Fibroblast of mammary gland (primary cell): ENCODE measurements at regions not wholly inside any gene's neighbourhood (a gene's known extent, or its start where the extent isn't known, plus 50 kb on each side); places are given as distances from the start of the nearest gene placed in this dataset.

Experiments
- DNase-seq: peaks from one replicate; pipeline ENCODE4 v3.0.0-alpha.2; 2010; ENCODE audit warnings: low read depth
- H3K4me3 ChIP-seq: 2 replicates; pipeline ENCODE4 v1.5.1; 2011; ENCODE audit warnings: low read depth, mild to moderate bottlenecking, low read length, moderate library complexity; ENCODE audit not compliant: control insufficient read depth
- CTCF ChIP-seq: conservative IDR thresholded peaks from 2 replicates; pipeline ENCODE4 v1.5.1; 2011; ENCODE audit warnings: low read depth, low read length, inconsistent platforms; ENCODE audit not compliant: control insufficient read depth, insufficient read depth

DNA sequence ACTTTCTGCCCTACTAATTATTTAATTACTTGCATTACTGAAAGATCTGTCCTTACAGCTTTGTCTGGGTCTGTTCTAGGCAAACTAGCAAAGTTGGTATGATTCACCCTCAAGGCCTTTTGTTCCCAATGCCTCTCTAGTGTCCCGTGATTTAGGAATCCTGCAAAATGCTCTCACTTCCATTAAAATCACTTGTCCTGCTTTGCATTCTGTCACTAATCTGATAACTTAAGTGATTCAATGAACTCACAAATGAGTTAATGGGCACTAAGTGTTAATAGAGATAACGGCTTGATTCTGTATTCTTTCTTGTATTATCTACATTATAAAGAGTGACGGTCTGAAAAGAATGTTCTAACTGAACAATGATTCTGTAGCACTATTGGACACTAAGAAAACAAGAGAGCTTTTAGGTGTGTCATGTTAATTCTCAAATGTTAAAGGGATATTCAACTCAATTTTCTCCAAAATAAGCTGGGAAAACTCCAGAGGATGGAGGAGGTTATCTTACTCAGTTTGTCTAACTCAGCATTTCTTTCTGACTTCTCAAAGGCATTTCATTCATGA is 697.3 kb downstream of the CETN3 start:
- TF ChIP-seq CTCF, result no peak
- H3K4me3 ChIP-seq, result no peak overlapping the region
- DNase-seq, result no peak

- no peak for TF ChIP-seq CTCF
- no peak for DNase-seq
These were observed 698.0 kb downstream of the CETN3 start for GRCh38 chr5:89711526-89711925.

DNA sequence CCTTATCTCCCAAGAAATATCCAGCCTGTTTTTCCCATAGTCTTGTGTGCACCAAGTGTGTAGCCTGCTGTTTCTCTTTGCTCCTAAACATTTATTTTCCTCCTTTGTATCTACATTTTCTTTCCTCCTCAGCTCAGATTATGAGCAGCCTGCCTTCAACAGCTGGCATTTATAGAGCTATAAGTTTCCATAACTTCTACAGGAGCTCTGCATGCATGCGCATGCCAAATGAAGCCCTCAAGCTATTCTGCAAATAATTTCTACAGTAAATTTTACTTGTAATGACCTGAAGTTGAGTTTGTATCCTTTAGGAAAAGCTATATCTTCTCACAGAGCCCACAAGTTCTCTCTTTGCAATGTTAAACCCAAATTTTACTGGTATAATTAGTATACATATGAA is 699.5 kb downstream of the CETN3 start:
- DNase-seq, result no peak
- no peak for TF ChIP-seq CTCF
- no peak overlapping the region for H3K4me3 ChIP-seq

More at GRCh38 chr5:89711526-89711925, 698.0 kb downstream of the CETN3 start:
- H3K4me3 ChIP-seq, result no peak overlapping the region

DNA sequence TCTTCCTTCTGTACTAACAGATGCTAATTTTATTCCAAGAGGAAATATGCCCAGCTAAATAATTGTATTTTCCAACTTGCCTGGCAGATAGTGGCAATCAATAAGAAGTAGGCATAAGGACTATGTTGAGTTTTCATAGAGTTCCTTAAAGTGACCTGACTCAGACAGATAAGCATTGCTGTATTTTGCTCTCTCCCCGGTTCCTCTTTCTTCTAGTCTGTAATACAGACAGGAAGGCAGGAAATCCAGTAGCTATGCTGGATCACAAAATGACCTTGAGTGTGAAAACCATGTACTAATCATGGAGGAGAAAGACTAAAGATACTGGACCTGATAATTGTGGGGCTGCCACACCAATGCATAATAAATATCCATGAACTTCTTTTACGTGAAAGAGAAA is 701.7 kb downstream of the CETN3 start:
- TF ChIP-seq CTCF, result no peak
- no peak overlapping the region for H3K4me3 ChIP-seq
- DNase-seq, result no peak

GRCh38 chr5:89706731-89707130 is 702.8 kb downstream of the CETN3 start:
- TF ChIP-seq CTCF, result no peak
- DNase-seq, result no peak
- H3K4me3 ChIP-seq, result no peak overlapping the region

- no peak for TF ChIP-seq CTCF
- DNase-seq, result no peak
- H3K4me3 ChIP-seq, result no peak overlapping the region
These were observed 705.7 kb downstream of the CETN3 start for GRCh38 chr5:89703817-89704216.

GRCh38 chr5:89698028-89698427 is 711.5 kb downstream of the CETN3 start:
- DNase-seq, result no peak
- no peak for TF ChIP-seq CTCF
- no peak overlapping the region for H3K4me3 ChIP-seq
